GM23338 (cell line): ENCODE measurements at regions not wholly inside any gene's neighbourhood (a gene's known extent, or its start where the extent isn't known, plus 50 kb on each side); places are given as distances from the start of the nearest gene placed in this dataset.

Experiments used
- ATAC-seq: fragments of 200-7000 bp; cut with Tn5 transposase; 3 replicates; pipeline ENCODE4 v1.9.1; 2020
- DNase-seq: peaks from one replicate; pipeline ENCODE4 v3.0.0-alpha.2; 2015; ENCODE audit warnings: low spot score
- H2AFZ ChIP-seq: fragments of 200-600 bp; sonication (generic); 2 replicates; pipeline ENCODE4 v1.8.0; 2016; ENCODE audit warnings: antibody characterized with exemption, mild to moderate bottlenecking, moderate library complexity
- H3F3A ChIP-seq: fragments of 200-600 bp; sonication (generic); replicated peaks from 2 replicates; pipeline ENCODE4 v1.8.0; 2017; ENCODE audit warnings: antibody characterized with exemption, mixed run types, low read depth
- H3K27ac ChIP-seq: fragments of 200-600 bp; sonication (generic); 2 replicates; pipeline ENCODE4 v1.6.1; 2016; ENCODE audit warnings: low read depth
- H3K27me3 ChIP-seq: fragments of 200-600 bp; sonication (generic); 2 replicates; pipeline ENCODE4 v1.8.0; 2016; ENCODE audit warnings: mild to moderate bottlenecking, mixed run types, moderate library complexity; ENCODE audit not compliant: insufficient read depth
- H3K36me3 ChIP-seq: fragments of 200-600 bp; sonication (generic); 2 replicates; pipeline ENCODE4 v1.8.0; 2016; ENCODE audit warnings: mild to moderate bottlenecking; ENCODE audit not compliant: insufficient read depth
- H3K4me1 ChIP-seq: fragments of 200-600 bp; sonication (generic); 2 replicates; pipeline ENCODE4 v1.8.0; 2016; ENCODE audit warnings: mild to moderate bottlenecking, moderate library complexity; ENCODE audit not compliant: insufficient read depth
- H3K4me2 ChIP-seq: fragments of 200-600 bp; sonication (generic); 2 replicates; pipeline ENCODE4 v1.7.1; 2017; ENCODE audit warnings: mixed run types
- H3K4me3 ChIP-seq: fragments of 200-600 bp; sonication (generic); 2 replicates; pipeline ENCODE4 v1.6.1; 2016; ENCODE audit warnings: mixed run types
- H3K79me2 ChIP-seq: fragments of 200-600 bp; sonication (generic); replicated peaks from 2 replicates; pipeline ENCODE4 v1.8.0; 2017; ENCODE audit warnings: mild to moderate bottlenecking; ENCODE audit not compliant: insufficient read depth
- H3K9me2 ChIP-seq: fragments of 200-600 bp; sonication (generic); 2 replicates; pipeline ENCODE4 v1.8.0; 2017; ENCODE audit not compliant: insufficient read depth
- H4K20me1 ChIP-seq: fragments of 200-600 bp; sonication (generic); replicated peaks from 2 replicates; pipeline ENCODE4 v1.8.0; 2017; ENCODE audit warnings: mild to moderate bottlenecking; ENCODE audit not compliant: insufficient read depth
- H3K27ac Mint-ChIP-seq: 2 replicates; pipeline ENCODE4 v1.8.0; 2020; ENCODE audit warnings: inconsistent platforms, mild to moderate bottlenecking, moderate library complexity, mixed read lengths
- H3K27me3 Mint-ChIP-seq: 3 replicates; pipeline ENCODE4 v1.8.0; 2022; ENCODE audit warnings: low read depth, mild to moderate bottlenecking, moderate library complexity, mixed read lengths, inconsistent platforms; ENCODE audit not compliant: insufficient read depth, poor library complexity
- H3K36me3 Mint-ChIP-seq: 3 replicates; pipeline ENCODE4 v1.8.0; 2021; ENCODE audit warnings: low read depth, mild to moderate bottlenecking, inconsistent platforms, moderate library complexity, mixed read lengths
- H3K4me1 Mint-ChIP-seq: 3 replicates; pipeline ENCODE4 v1.8.0; 2020; ENCODE audit warnings: mild to moderate bottlenecking, inconsistent platforms, mixed read lengths
- H3K4me3 Mint-ChIP-seq: 3 replicates; pipeline ENCODE4 v1.8.0; 2021; ENCODE audit warnings: moderate library complexity, mild to moderate bottlenecking, inconsistent platforms, mixed read lengths
- H3K9me3 Mint-ChIP-seq: 3 replicates; pipeline ENCODE4 v1.8.0; 2020; ENCODE audit warnings: moderate library complexity, mild to moderate bottlenecking, inconsistent platforms, mixed read lengths
- CREB1 ChIP-seq: fragments of 250-450 bp; sonication (Bioruptor Pico); IDR thresholded peaks from 2 replicates; pipeline ENCODE4 v1.5.0; 2020; ENCODE audit warnings: low read depth, mild to moderate bottlenecking, moderate library complexity
- CTCF ChIP-seq, 2 experiments: fragments of 200-600 bp in 1 of 2; sonication (generic) in 1 of 2; conservative IDR thresholded peaks; 2 replicates each; pipeline versions ENCODE4 v1.5.1 to v1.6.1; 2016 to 2017; ENCODE audit warnings: antibody characterized with exemption in 2 of 2, low read depth in 2 of 2, mild to moderate bottlenecking in 2 of 2, moderate library complexity in 1 of 2
- ETS1 ChIP-seq: IDR thresholded peaks from 2 replicates; pipeline ENCODE4 v1.6.1; 2016; ENCODE audit warnings: antibody characterized with exemption
- EZH2phosphoT487 ChIP-seq: fragments of 200-600 bp; sonication (generic); IDR thresholded peaks from one replicate; pipeline ENCODE4 v1.8.1; 2018; ENCODE audit warnings: antibody characterized with exemption; ENCODE audit not compliant: unreplicated experiment
- JUNB ChIP-seq: IDR thresholded peaks from one replicate; pipeline ENCODE4 v1.6.1; 2016; ENCODE audit warnings: antibody characterized with exemption; ENCODE audit not compliant: unreplicated experiment
- NANOG ChIP-seq: IDR thresholded peaks from 2 replicates; pipeline ENCODE4 v1.6.1; 2016; ENCODE audit warnings: antibody characterized with exemption, borderline replicate concordance
- POLR2AphosphoS5 ChIP-seq: IDR thresholded peaks from 2 replicates; pipeline ENCODE4 v1.6.1; 2016; ENCODE audit warnings: antibody characterized with exemption, low read depth
- REST ChIP-seq: IDR thresholded peaks from one replicate; pipeline ENCODE4 v1.6.1; 2018; ENCODE audit warnings: antibody characterized with exemption; ENCODE audit not compliant: unreplicated experiment
- ZNF462 ChIP-seq: fragments of 250-450 bp; sonication (Bioruptor Pico); IDR thresholded peaks from 2 replicates; pipeline ENCODE4 v1.5.0; 2020; ENCODE audit warnings: mild to moderate bottlenecking, moderate library complexity

GRCh38 chr10:29924436-29924835, 134.9 kb downstream of the JCAD start (continued):
- no peak for TF ChIP-seq ETS1
- no peak for TF ChIP-seq CREB1 (CRISPR knock-in tag)
- TF ChIP-seq REST = no peak
- TF ChIP-seq CTCF (conservative IDR thresholded peaks at IDR 0.05; ENCODE audit: low read depth in 2 of 2) = no peak
- no peak for TF ChIP-seq EZH2phosphoT487
- TF ChIP-seq POLR2AphosphoS5 = no peak

- Mint-ChIP-seq H3K27ac (no peak overlapping the region), H3K4me1 (peaks cover 24% of the 10 kb centered on the region), H3K9me3 (no peaks in the 10 kb centered on the region; the same call in 1 of the 3 replicates), H3K27me3 (peaks cover 16% of the 10 kb centered on the region), H3K4me3 (no peak overlapping the region), H3K36me3 (no peaks in the 10 kb centered on the region)
- H3K4me3 ChIP-seq = no peak overlapping the region
- H3K79me2 ChIP-seq = no peaks in the 10 kb centered on the region
- H2AFZ ChIP-seq = no peak overlapping the region
- no peaks in the 10 kb centered on the region for H3K4me1 ChIP-seq
- ATAC-seq = no peak
- DNase-seq = no peak
- no peaks in the 10 kb centered on the region for H4K20me1 ChIP-seq
- no peak overlapping the region for H3K27ac ChIP-seq
- no peaks in the 10 kb centered on the region for H3K9me2 ChIP-seq
- no peak overlapping the region for H3K4me2 ChIP-seq
- H3K36me3 ChIP-seq = no peaks in the 10 kb centered on the region
- no peaks in the 10 kb centered on the region for H3K27me3 ChIP-seq
- no peaks in the 10 kb centered on the region for H3F3A ChIP-seq
- no peak for TF ChIP-seq EZH2phosphoT487
- no peak for TF ChIP-seq NANOG
- TF ChIP-seq JUNB = no peak
- no peak for TF ChIP-seq CREB1 (CRISPR knock-in tag)
- no peak for TF ChIP-seq ZNF462 (CRISPR knock-in tag)
- TF ChIP-seq CTCF (conservative IDR thresholded peaks at IDR 0.05; ENCODE audit: low read depth in 2 of 2) = no peak
These were observed 135.9 kb downstream of the JCAD start for GRCh38 chr10:29923416-29923965.
